NB4 (cell line): ENCODE measurements at regions not wholly inside any gene's neighbourhood (a gene's known extent, or its start where the extent isn't known, plus 50 kb on each side); places are given as distances from the start of the nearest gene placed in this dataset.

Source experiments
- CTCF ChIP-seq: IDR thresholded peaks from one replicate; pipeline ENCODE4 v1.5.1; 2012; ENCODE audit warnings: low read depth, low read length
- POLR2A ChIP-seq: IDR thresholded peaks from 2 replicates; pipeline ENCODE4 v1.6.1; 2011; ENCODE audit warnings: mild to moderate bottlenecking; ENCODE audit not compliant: insufficient read length; ENCODE audit errors: extremely low read depth

- TF ChIP-seq POLR2A (no peak), CTCF (no peak)
These were observed 69.6 kb downstream of the MDH1 start for GRCh38 chr2:63658176-63658968.
